ENCODE measurements at regions not wholly inside any gene's neighbourhood (a gene's known extent, or its start where the extent isn't known, plus 50 kb on each side); places are given as distances from the start of the nearest gene placed in this dataset.

DNA sequence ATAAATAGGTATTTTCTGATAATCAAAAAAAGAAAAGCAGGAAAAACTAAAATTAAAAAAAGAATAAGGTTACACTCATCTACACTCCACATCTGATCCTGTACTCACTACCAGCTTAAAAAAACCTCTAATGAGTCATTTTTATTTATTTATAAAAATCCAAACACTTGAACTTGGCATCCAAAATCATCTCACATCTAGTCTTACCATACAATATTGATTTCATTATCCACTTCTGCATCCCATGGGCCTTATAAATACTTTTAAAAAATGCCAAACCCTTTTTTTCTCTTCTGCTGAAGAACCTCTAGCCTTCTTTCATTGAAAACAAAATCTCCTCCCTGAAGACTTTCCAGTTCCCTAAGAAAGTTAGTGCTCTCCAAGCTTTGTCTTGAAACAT is 109.7 kb downstream of the TMTC3 start:
- no peak for DNase-seq

DNA sequence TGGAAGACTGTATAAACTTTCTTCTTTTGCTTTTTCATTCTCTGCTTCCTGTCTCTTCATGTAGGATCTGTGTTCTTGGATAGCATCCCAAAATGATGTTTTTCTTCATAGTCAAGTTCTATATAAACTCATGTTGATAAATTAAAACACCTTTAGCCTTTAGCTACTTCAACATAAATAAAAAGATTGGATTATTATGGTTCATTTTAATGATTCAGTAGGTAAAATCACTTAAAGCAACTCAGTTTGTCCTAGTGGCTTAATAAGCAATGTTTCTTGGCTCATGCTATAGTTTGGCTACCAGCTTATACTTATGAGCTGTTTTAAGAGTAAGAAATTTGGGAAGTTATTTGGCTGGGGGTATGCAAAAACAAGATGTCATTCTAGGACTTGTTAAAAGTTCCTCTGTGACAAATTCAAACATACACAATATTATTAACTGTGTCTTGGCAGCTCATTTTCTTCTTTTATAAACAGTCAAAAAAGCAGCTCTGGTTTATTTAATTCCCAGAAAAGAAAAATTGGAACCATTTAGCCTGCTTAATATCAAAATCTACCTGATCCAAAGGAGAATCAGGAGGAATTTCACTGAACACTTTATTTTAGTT is 111.4 kb downstream of the TMTC3 start:
- DNase-seq: no peak

- no peak for DNase-seq
These were observed 113.1 kb downstream of the TMTC3 start for GRCh38 chr12:88255224-88255623.

GRCh38 chr12:88255847-88256246 is 113.7 kb downstream of the TMTC3 start:
- no peak for DNase-seq

DNA sequence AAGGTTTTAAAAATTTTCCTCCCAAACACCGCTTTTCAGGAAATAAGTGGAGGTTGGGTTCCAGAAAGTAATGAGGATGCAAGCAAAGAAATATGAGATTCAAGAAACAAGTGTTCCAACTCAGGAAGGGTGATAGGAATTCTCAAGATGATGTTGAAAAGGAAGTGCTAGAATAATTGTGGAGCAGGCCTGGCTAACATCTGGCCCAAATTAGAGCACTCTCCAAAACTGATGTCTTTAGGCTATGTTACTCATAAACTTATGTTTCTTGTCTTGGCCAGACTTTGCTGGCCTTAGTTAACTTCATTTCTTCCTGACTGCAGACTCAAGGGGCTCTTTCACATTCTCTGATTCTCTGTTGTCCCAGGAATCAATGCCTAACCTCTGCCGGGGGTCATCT is 116.3 kb downstream of the TMTC3 start:
- DNase-seq: no peak

DNA sequence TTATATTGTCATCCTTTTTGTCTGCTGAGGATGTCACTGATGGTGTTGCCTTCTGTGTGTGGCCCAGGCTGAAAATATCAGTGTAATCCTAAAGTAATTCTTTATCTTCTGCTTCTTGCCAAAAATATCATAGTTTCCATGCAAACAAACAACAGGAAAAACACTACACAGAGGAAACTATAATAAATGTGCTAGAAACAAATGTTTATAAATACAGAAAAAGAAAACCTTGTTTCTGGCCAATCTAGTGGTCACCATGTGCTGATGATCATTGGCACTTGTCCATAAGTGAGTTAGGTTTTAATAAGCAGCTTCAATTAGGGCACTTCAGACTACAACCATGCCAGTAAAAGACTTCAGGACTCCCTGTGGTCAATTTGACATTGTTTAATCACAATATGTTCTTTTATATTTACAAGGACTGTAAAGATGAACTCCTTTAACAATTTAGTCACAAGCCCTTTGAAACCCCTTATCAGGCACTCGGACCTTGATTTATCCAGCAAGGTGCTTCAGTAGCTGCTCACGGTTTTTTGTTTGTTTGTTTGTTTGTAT is 124.8 kb downstream of the TMTC3 start:
- DNase-seq: no peak

GRCh38 chr12:88267630-88268029 is 125.5 kb downstream of the TMTC3 start:
- no peak for DNase-seq

DNA sequence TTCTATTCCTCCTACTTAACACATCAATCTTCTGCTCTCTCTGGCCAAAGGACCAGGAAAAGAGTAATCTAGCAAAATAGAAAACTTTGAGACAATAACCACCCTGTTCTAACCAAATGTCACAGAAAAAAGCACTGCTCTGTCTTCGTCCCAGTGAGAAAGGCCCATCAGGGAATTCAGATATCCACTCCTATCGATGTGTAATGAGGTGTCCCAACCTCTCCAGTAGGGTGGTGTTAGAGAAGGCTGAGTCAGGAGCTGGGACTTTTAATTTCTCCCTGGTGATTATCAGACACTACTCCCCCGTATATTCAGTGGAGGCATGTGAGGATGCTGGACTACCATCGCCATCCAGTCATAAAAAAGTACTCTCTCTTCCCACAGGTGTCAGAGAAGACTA is 130.3 kb downstream of the TMTC3 start:
- no peak for DNase-seq

- no peak for DNase-seq
These were observed 131.3 kb downstream of the TMTC3 start for GRCh38 chr12:88273450-88273849.

DNA sequence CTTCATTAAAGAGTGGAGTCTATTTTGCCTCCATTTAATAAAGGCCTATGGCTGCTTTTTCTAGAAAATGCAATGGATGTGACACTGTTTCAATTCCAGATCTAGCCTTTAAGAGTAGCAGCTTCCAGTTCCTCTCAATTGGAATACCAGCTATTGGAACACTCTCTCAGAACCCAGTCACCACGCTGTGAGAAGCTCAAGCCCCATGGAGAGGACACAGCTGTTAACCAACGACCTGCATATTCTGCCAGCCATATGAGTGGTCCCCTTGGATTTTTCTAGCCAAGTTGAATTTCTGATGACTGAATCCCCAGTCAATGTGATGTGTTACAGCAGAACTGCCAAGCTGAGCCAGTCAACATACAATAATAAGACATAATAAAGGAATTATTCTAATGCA is 131.8 kb downstream of the TMTC3 start:
- DNase-seq: no peak

GRCh38 chr12:88291498-88292131 is 149.5 kb downstream of the TMTC3 start:
- no peak for DNase-seq

DNA sequence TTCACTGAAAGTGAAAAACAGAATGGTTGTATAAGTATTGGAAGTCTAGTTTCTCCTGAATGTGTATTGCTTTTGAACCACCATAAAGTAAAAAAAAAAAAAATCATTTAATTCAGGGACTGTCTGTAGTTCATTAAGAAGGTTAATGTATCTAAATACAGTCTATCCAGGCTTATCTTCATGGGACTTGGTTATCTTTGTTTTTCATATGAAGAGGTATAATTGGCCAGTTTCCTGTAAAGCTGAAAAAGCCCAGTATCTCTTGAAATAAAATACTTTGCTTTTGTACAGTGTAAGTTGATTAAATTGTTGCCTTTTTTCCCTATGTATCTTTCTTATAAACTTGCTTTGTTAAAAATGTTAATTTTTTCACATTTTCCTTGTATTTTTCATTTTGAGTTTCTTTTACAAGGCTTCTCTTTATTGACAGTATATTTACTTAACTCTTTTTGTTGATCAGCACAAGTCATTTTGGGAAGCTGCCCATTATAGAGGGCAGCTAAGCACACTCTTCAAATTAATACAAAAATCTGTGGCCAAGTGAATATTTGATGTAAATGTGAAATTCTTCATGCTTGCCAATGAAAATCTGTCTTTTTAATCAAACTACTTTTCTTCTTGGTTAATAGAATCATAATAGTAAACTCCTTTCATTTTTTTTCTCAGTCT is 156.0 kb downstream of the TMTC3 start:
- no peak for DNase-seq

DNA sequence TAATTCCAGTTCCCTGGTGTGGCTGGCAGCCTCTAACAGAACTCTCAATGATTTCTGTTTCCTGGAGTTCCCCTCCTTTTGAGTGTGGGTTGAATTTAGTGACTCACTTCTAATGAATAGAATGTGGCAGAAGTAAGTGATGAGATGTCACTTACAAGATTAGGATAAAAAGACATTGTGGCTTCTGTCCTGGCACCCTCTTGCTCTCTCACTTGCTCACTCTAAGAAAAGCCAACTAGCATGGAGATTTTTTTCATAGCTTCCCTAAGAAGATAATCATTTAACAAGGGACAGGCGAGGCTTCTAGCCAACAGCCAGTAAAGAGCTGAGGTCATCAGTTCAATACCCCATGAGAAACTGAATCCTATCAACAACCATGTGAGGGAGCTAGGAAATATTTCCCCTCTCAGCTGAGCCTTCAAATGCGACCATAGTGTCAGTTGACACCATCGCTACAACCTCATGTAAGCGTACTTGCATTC is 156.7 kb downstream of the TMTC3 start:
- DNase-seq: no peak

DNA sequence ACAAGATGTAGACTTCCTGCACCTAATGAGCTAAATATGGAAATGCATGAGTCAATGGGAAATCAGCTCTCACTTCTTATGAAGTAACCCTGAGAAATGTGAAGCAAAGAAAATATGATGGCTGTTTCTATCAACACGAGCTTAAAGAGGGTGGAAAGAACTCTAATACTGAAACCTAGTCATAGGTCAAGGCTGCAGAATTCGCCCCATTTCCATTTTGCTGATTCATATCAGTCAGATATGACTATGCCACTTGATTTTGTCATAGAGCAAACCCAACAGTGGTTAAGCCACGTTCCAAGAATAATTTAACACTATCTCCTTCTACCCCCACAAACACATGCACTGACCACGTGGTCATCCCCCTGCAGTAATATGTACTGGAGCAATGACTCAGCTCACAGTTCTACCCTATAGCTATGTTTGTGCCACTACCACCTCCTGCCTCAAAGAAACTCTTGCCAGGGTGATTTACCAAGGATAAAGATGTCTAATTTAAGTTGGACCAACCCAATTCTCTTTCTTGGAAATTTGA is 157.5 kb downstream of the TMTC3 start:
- DNase-seq: no peak

DNA sequence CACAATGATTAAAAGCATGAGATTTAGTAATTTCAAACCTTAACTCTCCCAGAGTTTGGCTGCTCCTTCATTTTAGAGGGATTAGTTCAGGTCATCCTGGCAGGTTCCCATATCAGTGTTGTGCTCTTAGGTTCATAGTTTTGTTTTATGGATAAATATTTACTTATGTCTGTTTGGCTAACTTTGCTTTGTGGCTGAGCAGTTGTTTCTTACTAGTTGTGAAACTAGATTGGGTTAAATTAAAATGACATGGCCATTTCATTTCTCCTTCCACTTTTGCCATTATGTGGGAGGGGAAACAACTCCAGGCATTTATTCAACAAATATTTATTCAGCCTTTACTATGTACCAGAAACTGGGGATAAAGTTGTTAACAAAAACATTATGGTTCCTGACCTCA is 158.8 kb downstream of the TMTC3 start:
- DNase-seq: no peak

GRCh38 chr12:88303335-88303734 is 161.2 kb downstream of the TMTC3 start:
- DNase-seq: peak; percentile 20 to 63

- no peak for DNase-seq
These were observed 163.3 kb downstream of the TMTC3 start for GRCh38 chr12:88305254-88305890.

DNA sequence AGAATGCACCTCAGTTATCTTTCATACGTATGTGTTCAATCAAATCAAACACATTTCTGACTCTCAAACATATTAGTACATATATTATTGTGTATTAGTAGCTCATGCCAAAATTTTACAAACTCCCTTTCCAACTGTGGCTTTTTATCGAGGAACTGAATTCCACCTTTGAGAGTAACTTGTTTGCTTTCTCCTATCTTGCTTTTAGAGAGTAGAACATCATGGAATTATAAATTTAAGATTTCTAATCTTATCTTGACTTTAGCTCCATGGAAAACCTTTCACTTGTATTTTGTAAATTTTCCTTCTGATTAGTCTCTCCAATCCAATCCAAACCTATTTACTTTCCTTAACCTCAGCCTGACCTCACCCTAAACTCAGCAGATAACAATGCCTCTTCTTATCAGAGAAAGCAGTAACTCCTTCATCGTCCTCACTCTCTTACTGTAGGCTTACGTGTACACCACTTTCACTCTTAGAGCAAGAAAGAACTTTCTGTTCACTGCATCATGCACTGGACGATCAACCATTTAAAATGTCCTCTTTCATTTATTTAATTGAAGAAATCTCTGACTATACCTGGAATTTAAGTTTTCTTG is 164.5 kb downstream of the TMTC3 start:
- no peak for DNase-seq

GRCh38 chr12:88307961-88308360 is 165.9 kb downstream of the TMTC3 start:
- no peak for DNase-seq

- DNase-seq: no peak
These were observed 166.7 kb downstream of the TMTC3 start for GRCh38 chr12:88308825-88309224.

GRCh38 chr12:88309546-88309945 is 167.4 kb downstream of the TMTC3 start:
- DNase-seq: no peak

DNA sequence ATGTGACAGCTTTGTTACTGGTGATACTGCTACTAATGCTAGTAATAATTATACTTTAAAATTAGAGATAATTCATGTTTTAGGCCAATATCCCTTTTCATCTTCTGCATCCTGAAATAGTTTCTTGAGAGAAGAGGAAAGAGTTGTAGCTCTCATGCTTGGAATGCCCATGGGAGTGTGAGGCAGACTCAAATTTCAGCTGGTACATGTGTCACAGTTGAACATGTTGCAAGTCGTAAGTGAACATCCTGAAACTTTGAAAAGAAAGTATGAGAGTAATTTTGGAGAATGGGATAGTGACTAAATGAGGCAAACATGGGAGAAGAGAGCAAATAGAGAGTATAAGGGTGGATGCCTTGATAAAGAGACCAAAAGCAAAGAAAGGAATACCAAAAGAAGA is 168.0 kb downstream of the TMTC3 start:
- DNase-seq: no peak

- DNase-seq: no peak
These were observed 168.6 kb downstream of the TMTC3 start for GRCh38 chr12:88310666-88311065.
